ENCODE measurements at regions not wholly inside any gene's neighbourhood (a gene's known extent, or its start where the extent isn't known, plus 50 kb on each side); places are given as distances from the start of the nearest gene placed in this dataset.

- H3K36me3 ChIP-seq (ENCODE audit: insufficient read depth, low read length), result no peaks in the 10 kb centered on the region
- H3K9ac ChIP-seq (ENCODE audit: low read length), result no peak overlapping the region
- H3K27ac ChIP-seq (ENCODE audit: low read depth, low read length), result no peak overlapping the region
- H3K9me3 ChIP-seq (ENCODE audit: low read length), result no peaks in the 10 kb centered on the region
- H3K4me3 ChIP-seq (ENCODE audit: low read depth in 1 of 2, low read length in 2 of 2), result no peak overlapping the region
- no peaks in the 10 kb centered on the region for H3K27me3 ChIP-seq (ENCODE audit: control insufficient read depth in 1 of 2, insufficient read depth in 2 of 2, low read length in 2 of 2)
- H3K4me1 ChIP-seq (ENCODE audit: insufficient read depth, low read length), result no peaks in the 10 kb centered on the region
Measured at GRCh38 chr2:128405981-128406613, 87.4 kb upstream of the HS6ST1 start.

GRCh38 chr2:128406736-128407554, 88.3 kb upstream of the HS6ST1 start:
- no peaks in the 10 kb centered on the region for H3K9me3 ChIP-seq (ENCODE audit: low read length)
- no peak overlapping the region for H3K4me3 ChIP-seq (ENCODE audit: low read depth in 1 of 2, low read length in 2 of 2)
- no peaks in the 10 kb centered on the region for H3K27me3 ChIP-seq (ENCODE audit: control insufficient read depth in 1 of 2, insufficient read depth in 2 of 2, low read length in 2 of 2)
- H3K9ac ChIP-seq (ENCODE audit: low read length), result no peak overlapping the region
- H3K36me3 ChIP-seq (ENCODE audit: insufficient read depth, low read length), result no peaks in the 10 kb centered on the region
- H3K27ac ChIP-seq (ENCODE audit: low read depth, low read length), result no peak overlapping the region
- H3K4me1 ChIP-seq (ENCODE audit: insufficient read depth, low read length), result no peaks in the 10 kb centered on the region

GRCh38 chr2:128408349-128409305, 90.0 kb upstream of the HS6ST1 start:
- no peaks in the 10 kb centered on the region for H3K36me3 ChIP-seq (ENCODE audit: insufficient read depth, low read length)
- no peak overlapping the region for H3K4me3 ChIP-seq (ENCODE audit: low read depth in 1 of 2, low read length in 2 of 2)
- no peak overlapping the region for H3K9ac ChIP-seq (ENCODE audit: low read length)
- no peaks in the 10 kb centered on the region for H3K9me3 ChIP-seq (ENCODE audit: low read length)
- H3K27me3 ChIP-seq (ENCODE audit: control insufficient read depth in 1 of 2, insufficient read depth in 2 of 2, low read length in 2 of 2), result no peaks in the 10 kb centered on the region
- no peaks in the 10 kb centered on the region for H3K4me1 ChIP-seq (ENCODE audit: insufficient read depth, low read length)
- H3K27ac ChIP-seq (ENCODE audit: low read depth, low read length), result no peak overlapping the region

GRCh38 chr2:128409326-128410034, 90.8 kb upstream of the HS6ST1 start:
- Histone ChIP-seq H3K27me3 (ENCODE audit: control insufficient read depth in 1 of 2, insufficient read depth in 2 of 2, low read length in 2 of 2) (no peaks in the 10 kb centered on the region), H3K36me3 (ENCODE audit: insufficient read depth, low read length) (no peaks in the 10 kb centered on the region), H3K27ac (ENCODE audit: low read depth, low read length) (no peak overlapping the region), H3K4me1 (ENCODE audit: insufficient read depth, low read length) (no peaks in the 10 kb centered on the region), H3K4me3 (ENCODE audit: low read depth in 1 of 2, low read length in 2 of 2) (no peak overlapping the region), H3K9ac (ENCODE audit: low read length) (no peak overlapping the region), H3K9me3 (ENCODE audit: low read length) (no peaks in the 10 kb centered on the region)

GRCh38 chr2:128410035-128410757, 91.5 kb upstream of the HS6ST1 start:
- Histone ChIP-seq H3K4me3 (ENCODE audit: low read depth in 1 of 2, low read length in 2 of 2) (no peak overlapping the region), H3K9me3 (ENCODE audit: low read length) (no peaks in the 10 kb centered on the region), H3K27ac (ENCODE audit: low read depth, low read length) (no peak overlapping the region), H3K27me3 (ENCODE audit: control insufficient read depth in 1 of 2, insufficient read depth in 2 of 2, low read length in 2 of 2) (no peaks in the 10 kb centered on the region), H3K9ac (ENCODE audit: low read length) (no peak overlapping the region), H3K36me3 (ENCODE audit: insufficient read depth, low read length) (no peaks in the 10 kb centered on the region), H3K4me1 (ENCODE audit: insufficient read depth, low read length) (no peaks in the 10 kb centered on the region)

- Histone ChIP-seq H3K36me3 (ENCODE audit: insufficient read depth, low read length) (no peaks in the 10 kb centered on the region), H3K9ac (ENCODE audit: low read length) (no peak overlapping the region)
Measured at GRCh38 chr2:128410758-128411215, 92.1 kb upstream of the HS6ST1 start.

GRCh38 chr2:128411431-128411830, 92.8 kb upstream of the HS6ST1 start:
- Histone ChIP-seq H3K36me3 (ENCODE audit: insufficient read depth, low read length) (no peaks in the 10 kb centered on the region), H3K4me3 (ENCODE audit: low read depth in 1 of 2, low read length in 2 of 2) (no peak overlapping the region), H3K9me3 (ENCODE audit: low read length) (no peaks in the 10 kb centered on the region), H3K4me1 (ENCODE audit: insufficient read depth, low read length) (no peaks in the 10 kb centered on the region), H3K9ac (ENCODE audit: low read length) (no peak overlapping the region), H3K27ac (ENCODE audit: low read depth, low read length) (no peak overlapping the region), H3K27me3 (ENCODE audit: control insufficient read depth in 1 of 2, insufficient read depth in 2 of 2, low read length in 2 of 2) (no peaks in the 10 kb centered on the region)

More at GRCh38 chr2:128410758-128411215, 92.1 kb upstream of the HS6ST1 start:
- Histone ChIP-seq H3K4me3 (ENCODE audit: low read depth in 1 of 2, low read length in 2 of 2) (no peak overlapping the region), H3K27me3 (ENCODE audit: control insufficient read depth in 1 of 2, insufficient read depth in 2 of 2, low read length in 2 of 2) (no peaks in the 10 kb centered on the region), H3K27ac (ENCODE audit: low read depth, low read length) (no peak overlapping the region), H3K4me1 (ENCODE audit: insufficient read depth, low read length) (no peaks in the 10 kb centered on the region), H3K9me3 (ENCODE audit: low read length) (no peaks in the 10 kb centered on the region)

- no peaks in the 10 kb centered on the region for H3K36me3 ChIP-seq (ENCODE audit: insufficient read depth, low read length)
- no peak overlapping the region for H3K27ac ChIP-seq (ENCODE audit: low read depth, low read length)
- H3K4me1 ChIP-seq (ENCODE audit: insufficient read depth, low read length), result no peaks in the 10 kb centered on the region
- H3K27me3 ChIP-seq (ENCODE audit: control insufficient read depth in 1 of 2, insufficient read depth in 2 of 2, low read length in 2 of 2), result no peaks in the 10 kb centered on the region
- H3K9me3 ChIP-seq (ENCODE audit: low read length), result no peaks in the 10 kb centered on the region
- no peak overlapping the region for H3K9ac ChIP-seq (ENCODE audit: low read length)
- H3K4me3 ChIP-seq (ENCODE audit: low read depth in 1 of 2, low read length in 2 of 2), result no peak overlapping the region
Measured at GRCh38 chr2:128412181-128412871, 93.7 kb upstream of the HS6ST1 start.

- Histone ChIP-seq H3K4me1 (ENCODE audit: insufficient read depth, low read length) (no peaks in the 10 kb centered on the region), H3K36me3 (ENCODE audit: insufficient read depth, low read length) (no peaks in the 10 kb centered on the region), H3K9me3 (ENCODE audit: low read length) (no peaks in the 10 kb centered on the region), H3K27me3 (ENCODE audit: control insufficient read depth in 1 of 2, insufficient read depth in 2 of 2, low read length in 2 of 2) (no peaks in the 10 kb centered on the region), H3K27ac (ENCODE audit: low read depth, low read length) (no peak overlapping the region), H3K9ac (ENCODE audit: low read length) (no peak overlapping the region), H3K4me3 (ENCODE audit: low read depth in 1 of 2, low read length in 2 of 2) (no peak overlapping the region)
Measured at GRCh38 chr2:128413014-128413717, 94.5 kb upstream of the HS6ST1 start.

All from muscle layer of colon (tissue), 2 donors.